GM12891 (cell line): ENCODE measurements at regions not wholly inside any gene's neighbourhood (a gene's known extent, or its start where the extent isn't known, plus 50 kb on each side); places are given as distances from the start of the nearest gene placed in this dataset.

Source experiments
- PAX5 ChIP-seq: IDR thresholded peaks from 2 replicates; pipeline ENCODE4 v1.6.1; 2011; ENCODE audit warnings: low read length, moderate library complexity, mild to moderate bottlenecking; ENCODE audit not compliant: insufficient read depth, severe bottlenecking
- POLR2A ChIP-seq: IDR thresholded peaks from 2 replicates; pipeline ENCODE4 v1.6.1; 2011; ENCODE audit warnings: low read depth, low read length, control low read depth
- POLR2AphosphoS5 ChIP-seq: IDR thresholded peaks from 2 replicates; pipeline ENCODE4 v1.6.1; 2011; ENCODE audit warnings: low read depth, low read length, control low read depth
- POU2F2 ChIP-seq: IDR thresholded peaks from 2 replicates; pipeline ENCODE4 v1.6.1; 2011; ENCODE audit warnings: low read depth, mild to moderate bottlenecking, control low read depth, low read length, moderate library complexity
- SPI1 ChIP-seq: IDR thresholded peaks from 2 replicates; pipeline ENCODE4 v1.6.1; 2011; ENCODE audit warnings: low read depth, low read length, control low read depth
- TAF1 ChIP-seq: IDR thresholded peaks from 2 replicates; pipeline ENCODE4 v1.6.1; 2011; ENCODE audit warnings: low read depth, low read length, control low read depth

DNA sequence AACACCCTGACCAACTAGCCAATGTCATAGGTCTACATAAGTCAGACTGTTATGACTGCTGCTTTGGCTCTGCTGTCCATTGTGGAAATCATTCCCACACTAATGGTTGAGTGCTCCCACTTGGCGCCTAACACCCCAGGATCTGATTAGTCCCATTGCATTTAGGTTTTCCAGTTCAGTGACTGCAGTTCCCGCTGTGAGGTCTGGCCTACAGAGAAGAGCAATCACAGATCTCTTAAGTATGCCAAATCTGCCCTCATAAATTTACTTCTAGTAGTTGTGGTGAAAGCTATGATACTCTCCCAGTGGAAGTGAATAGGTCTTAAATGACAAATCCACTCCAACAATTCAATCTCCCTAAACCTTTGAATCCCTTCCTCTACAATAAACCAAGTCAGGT lies 77.3 kb upstream of the IL2 start:
- TF ChIP-seq POLR2A (no peak), POLR2AphosphoS5 (no peak), TAF1 (no peak), POU2F2 (no peak), SPI1 (no peak), PAX5 (no peak)
